Fibroblast of lung (primary cell): ENCODE measurements at regions not wholly inside any gene's neighbourhood (a gene's known extent, or its start where the extent isn't known, plus 50 kb on each side); places are given as distances from the start of the nearest gene placed in this dataset.

Experiments
- DNase-seq, 2 donors: peaks; one replicate each; pipeline versions ENCODE4 v3.0.0 to v3.0.0-alpha.2; 2010; ENCODE audit warnings: low read depth in 2 of 2
- H2AFZ ChIP-seq: 2 replicates; pipeline ENCODE4 v1.5.1; 2012; ENCODE audit warnings: low read length, control low read depth, inconsistent platforms
- H3K27ac ChIP-seq: 2 replicates; pipeline ENCODE4 v1.5.1; 2011; ENCODE audit warnings: low read length, control low read depth; ENCODE audit not compliant: insufficient read depth
- H3K27me3 ChIP-seq: 2 replicates; pipeline ENCODE4 v1.5.1; 2011; ENCODE audit warnings: mild to moderate bottlenecking, low read length; ENCODE audit not compliant: control insufficient read depth, insufficient read depth
- H3K36me3 ChIP-seq: 2 replicates; pipeline ENCODE4 v1.5.1; 2011; ENCODE audit warnings: low read length; ENCODE audit not compliant: control insufficient read depth, insufficient read depth
- H3K4me1 ChIP-seq: 2 replicates; pipeline ENCODE4 v1.5.1; 2011; ENCODE audit warnings: low read length; ENCODE audit not compliant: control insufficient read depth, insufficient read depth; ENCODE audit errors: extremely low read depth
- H3K4me2 ChIP-seq: 2 replicates; pipeline ENCODE4 v1.5.1; 2011; ENCODE audit warnings: low read length, control low read depth; ENCODE audit not compliant: insufficient read depth; ENCODE audit errors: extremely low read depth
- H3K4me3 ChIP-seq, 4 experiments: fragments of 200-600 bp in 1 of 4; sonication (generic) in 1 of 4; replicated peaks in 1 of 4; 2 replicates each; pipeline ENCODE4 v1.5.1; 2011 to 2016; ENCODE audit warnings: low read length in 4 of 4, low read depth in 3 of 4, mild to moderate bottlenecking in 3 of 4, control low read depth in 2 of 4, inconsistent platforms in 1 of 4, mixed read lengths in 1 of 4; ENCODE audit not compliant: insufficient read depth in 1 of 4; ENCODE audit errors: control extremely low read depth in 1 of 4
- H3K79me2 ChIP-seq: 2 replicates; pipeline ENCODE4 v1.5.1; 2012; ENCODE audit warnings: mild to moderate bottlenecking, low read length, inconsistent platforms; ENCODE audit not compliant: control insufficient read depth, insufficient read depth
- H3K9ac ChIP-seq: 2 replicates; pipeline ENCODE4 v1.5.1; 2011; ENCODE audit warnings: mild to moderate bottlenecking, low read length, control low read depth; ENCODE audit not compliant: insufficient read depth
- H3K9me3 ChIP-seq: 2 replicates; pipeline ENCODE4 v1.5.1; 2012; ENCODE audit warnings: low read depth, low read length; ENCODE audit not compliant: control insufficient read depth, insufficient read depth
- H4K20me1 ChIP-seq: 2 replicates; pipeline ENCODE4 v1.5.1; 2011; ENCODE audit warnings: low read length; ENCODE audit not compliant: control insufficient read depth, insufficient read depth; ENCODE audit errors: extremely low read depth
- EZH2 ChIP-seq: IDR thresholded peaks from 2 replicates; pipeline ENCODE4 v1.5.1; 2012; ENCODE audit warnings: low read length, control low read depth, mild to moderate bottlenecking; ENCODE audit errors: missing control alignments
- TF ChIP-seq, protein P1 (sequence below), 2 donors: IDR thresholded peaks in 1 of 2; conservative IDR thresholded peaks in 1 of 2; 1 replicate in 1 of 2; 2 replicates in 1 of 2; pipeline ENCODE4 v1.5.1; 2011 to 2012; ENCODE audit warnings: low read length in 2 of 2, control low read depth in 1 of 2, inconsistent platforms in 1 of 2, low read depth in 1 of 2, mild to moderate bottlenecking in 1 of 2

DNA sequence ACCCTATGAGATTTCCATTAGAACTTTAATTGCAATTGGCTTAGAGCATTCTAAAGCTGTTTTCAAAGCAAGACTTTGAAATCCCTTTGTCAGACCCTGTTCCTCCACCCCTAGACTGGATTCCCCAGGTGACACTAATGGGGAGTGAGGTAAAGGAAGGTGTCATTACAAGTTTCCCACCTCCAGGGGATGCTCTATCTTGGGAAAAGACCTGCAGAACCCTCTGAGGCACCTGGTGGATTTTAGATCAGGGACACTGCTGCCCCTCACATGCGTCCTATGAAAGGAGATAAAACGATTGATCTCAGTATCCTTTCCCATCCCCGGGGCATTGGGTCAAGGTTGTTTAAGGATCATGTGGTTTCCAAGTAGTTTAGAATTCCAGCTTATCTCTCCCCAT lies 80.3 kb upstream of the RGS4 start:
- no peaks in the 10 kb centered on the region for H3K79me2 ChIP-seq
- no peaks in the 10 kb centered on the region for H3K27me3 ChIP-seq
- H4K20me1 ChIP-seq, result no peaks in the 10 kb centered on the region
- TF ChIP-seq, protein P1, sequence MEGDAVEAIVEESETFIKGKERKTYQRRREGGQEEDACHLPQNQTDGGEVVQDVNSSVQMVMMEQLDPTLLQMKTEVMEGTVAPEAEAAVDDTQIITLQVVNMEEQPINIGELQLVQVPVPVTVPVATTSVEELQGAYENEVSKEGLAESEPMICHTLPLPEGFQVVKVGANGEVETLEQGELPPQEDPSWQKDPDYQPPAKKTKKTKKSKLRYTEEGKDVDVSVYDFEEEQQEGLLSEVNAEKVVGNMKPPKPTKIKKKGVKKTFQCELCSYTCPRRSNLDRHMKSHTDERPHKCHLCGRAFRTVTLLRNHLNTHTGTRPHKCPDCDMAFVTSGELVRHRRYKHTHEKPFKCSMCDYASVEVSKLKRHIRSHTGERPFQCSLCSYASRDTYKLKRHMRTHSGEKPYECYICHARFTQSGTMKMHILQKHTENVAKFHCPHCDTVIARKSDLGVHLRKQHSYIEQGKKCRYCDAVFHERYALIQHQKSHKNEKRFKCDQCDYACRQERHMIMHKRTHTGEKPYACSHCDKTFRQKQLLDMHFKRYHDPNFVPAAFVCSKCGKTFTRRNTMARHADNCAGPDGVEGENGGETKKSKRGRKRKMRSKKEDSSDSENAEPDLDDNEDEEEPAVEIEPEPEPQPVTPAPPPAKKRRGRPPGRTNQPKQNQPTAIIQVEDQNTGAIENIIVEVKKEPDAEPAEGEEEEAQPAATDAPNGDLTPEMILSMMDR (conservative IDR thresholded peaks at IDR 0.05 in 1 of 2, IDR thresholded peaks at IDR 0.05 in 1 of 2; ENCODE audit: low read depth in 1 of 2, low read length in 2 of 2), result no peak
- no peak for TF ChIP-seq EZH2
- H2AFZ ChIP-seq, result no peak overlapping the region
- no peaks in the 10 kb centered on the region for H3K4me1 ChIP-seq
- no peak overlapping the region for H3K27ac ChIP-seq
- DNase-seq, result no peak
- H3K4me2 ChIP-seq, result no peak overlapping the region
- H3K36me3 ChIP-seq, result no peaks in the 10 kb centered on the region
- no peak overlapping the region for H3K9ac ChIP-seq
- no peak overlapping the region for H3K4me3 ChIP-seq
- H3K9me3 ChIP-seq, result no peaks in the 10 kb centered on the region

DNA sequence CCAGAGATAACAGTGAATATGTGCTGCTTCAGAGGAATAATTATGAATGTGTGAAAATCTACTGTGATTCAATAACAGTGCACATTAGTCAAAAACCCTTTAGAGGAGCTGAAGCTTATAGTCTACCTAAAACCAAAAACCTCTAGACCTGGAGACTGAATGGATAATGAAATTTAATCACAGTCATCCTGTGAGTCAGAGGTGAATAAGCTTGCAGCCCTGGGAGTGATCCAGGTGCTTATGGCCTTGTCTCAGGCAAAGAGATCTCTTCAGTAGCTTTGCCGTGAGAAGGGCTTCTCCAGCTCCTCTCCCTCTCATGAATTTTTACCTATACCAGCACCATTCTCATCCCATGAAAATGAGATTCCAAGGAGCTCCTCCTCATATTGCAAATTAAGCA lies 81.3 kb upstream of the RGS4 start:
- Histone ChIP-seq H3K4me2 (no peak overlapping the region), H2AFZ (no peak overlapping the region), H3K27ac (no peak overlapping the region)

DNA sequence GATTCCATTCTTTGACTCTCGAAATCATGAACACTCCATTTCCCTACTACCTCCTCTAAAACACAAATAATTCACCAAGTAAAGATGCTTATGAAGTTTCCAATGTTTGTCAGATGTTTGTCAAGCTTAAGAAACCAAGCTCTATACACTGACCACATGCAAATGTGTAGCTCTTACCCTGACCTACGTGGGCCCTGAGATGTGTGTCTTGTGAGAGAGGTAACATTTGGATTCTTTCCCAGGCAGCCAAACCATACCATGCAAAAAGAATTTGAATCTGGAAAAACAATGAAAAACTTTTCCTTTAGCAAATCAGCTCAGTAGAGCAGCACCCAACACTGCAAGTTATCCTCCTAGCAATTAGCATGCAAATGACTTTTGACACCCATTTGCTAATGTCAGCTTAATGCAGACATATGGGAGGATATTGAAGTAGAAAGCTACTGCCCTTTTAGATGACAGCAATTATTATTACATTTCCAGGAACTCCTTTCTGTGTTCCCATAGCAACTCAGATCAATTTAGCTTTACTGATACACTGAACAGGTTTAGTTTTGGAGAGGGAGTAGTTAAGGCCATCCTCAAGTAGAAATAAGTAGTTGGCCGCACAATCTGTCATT lies 83.2 kb upstream of the RGS4 start:
- Histone ChIP-seq H3K79me2 (no peaks in the 10 kb centered on the region), H2AFZ (no peak overlapping the region), H3K4me2 (no peak overlapping the region), H4K20me1 (no peaks in the 10 kb centered on the region), H3K4me3 (no peak overlapping the region), H3K36me3 (no peaks in the 10 kb centered on the region), H3K27ac (no peak overlapping the region), H3K9ac (no peak overlapping the region), H3K27me3 (no peaks in the 10 kb centered on the region), H3K9me3 (no peaks in the 10 kb centered on the region), H3K4me1 (no peaks in the 10 kb centered on the region)
- TF ChIP-seq EZH2, result no peak
- TF ChIP-seq, protein P1 (conservative IDR thresholded peaks at IDR 0.05 in 1 of 2, IDR thresholded peaks at IDR 0.05 in 1 of 2; ENCODE audit: low read depth in 1 of 2, low read length in 2 of 2), result no peak
- DNase-seq, result peak in 1 of 2 donors; percentile 74

More for the DNA sequence above, 81.3 kb upstream of the RGS4 start:
- Histone ChIP-seq H3K4me3 (no peak overlapping the region), H3K9me3 (no peaks in the 10 kb centered on the region), H4K20me1 (no peaks in the 10 kb centered on the region), H3K36me3 (no peaks in the 10 kb centered on the region), H3K9ac (no peak overlapping the region), H3K27me3 (no peaks in the 10 kb centered on the region), H3K4me1 (no peaks in the 10 kb centered on the region), H3K79me2 (no peaks in the 10 kb centered on the region)
- no peak for TF ChIP-seq EZH2
- TF ChIP-seq, protein P1 (conservative IDR thresholded peaks at IDR 0.05 in 1 of 2, IDR thresholded peaks at IDR 0.05 in 1 of 2; ENCODE audit: low read depth in 1 of 2, low read length in 2 of 2), result no peak
- peak in 1 of 2 donors; percentile 90 for DNase-seq
